NCI-H2107 treated with DMSO at 0.1 percent for 48 hours (cell line): ENCODE measurements at regions not wholly inside any gene's neighbourhood (a gene's known extent, or its start where the extent isn't known, plus 50 kb on each side); places are given as distances from the start of the nearest gene placed in this dataset.

ENCODE experiments used
- DNase-seq: peaks from one replicate; lab custom pipeline; 2025; ENCODE audit not compliant: unreplicated experiment; lab: John Stamatoyannopoulos, UW

GRCh38 chrX:99137488-99137887, 1272.6 kb downstream of the PCDH19 start:
- DNase-seq: no peak

DNA sequence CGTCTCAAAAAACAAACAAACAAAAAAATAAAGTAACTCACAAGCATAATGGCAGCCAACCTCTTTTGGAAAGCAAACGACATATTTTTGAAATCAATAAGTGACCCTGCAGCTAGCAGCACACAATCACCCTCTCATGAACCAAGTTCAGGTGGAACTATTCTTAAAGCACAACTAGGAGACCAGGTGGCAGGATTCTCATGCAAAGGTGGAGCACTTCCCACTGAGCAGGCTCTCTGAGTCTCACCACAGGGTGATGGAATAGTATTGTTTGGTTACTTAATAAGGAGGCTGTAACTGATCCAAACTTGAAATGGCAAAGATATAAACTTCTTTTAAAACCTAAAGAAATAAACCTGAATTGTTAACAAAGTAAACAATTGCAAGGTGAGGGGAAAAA, 1293.1 kb downstream of the PCDH19 start:
- DNase-seq: no peak

DNA sequence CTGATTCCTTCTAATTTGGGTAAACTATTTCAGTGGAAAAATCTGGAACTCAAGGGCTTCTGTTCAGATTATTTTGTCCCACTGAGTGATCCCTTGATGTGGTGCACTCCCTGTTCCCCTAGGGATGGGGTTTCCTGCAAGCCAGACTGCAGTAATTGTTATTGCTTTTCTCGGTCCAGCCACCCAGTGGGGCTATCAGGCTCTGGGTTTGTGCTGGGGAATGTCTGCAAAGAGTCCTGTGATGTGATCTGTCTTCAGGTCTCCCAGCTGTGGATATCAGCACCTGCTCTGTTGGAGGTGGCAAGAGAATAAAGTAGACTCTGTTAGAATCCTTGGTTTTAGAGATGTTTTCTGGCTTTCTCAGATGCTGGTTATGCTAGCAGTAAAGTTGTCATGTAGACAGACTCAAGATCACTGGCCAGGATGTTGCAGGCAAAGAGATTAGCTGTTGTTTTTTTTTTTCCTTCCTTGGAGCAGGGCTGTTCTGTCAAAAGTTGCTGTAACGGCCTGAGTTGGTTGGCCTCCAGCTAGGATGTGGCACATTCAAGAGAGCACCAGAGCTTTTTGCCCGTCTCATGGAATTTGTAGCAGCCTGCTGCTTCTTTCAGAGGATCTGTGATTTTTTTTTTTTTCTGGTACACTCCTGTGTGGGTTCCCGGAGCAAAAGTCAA, 1314.0 kb downstream of the PCDH19 start:
- no peak for DNase-seq

DNA sequence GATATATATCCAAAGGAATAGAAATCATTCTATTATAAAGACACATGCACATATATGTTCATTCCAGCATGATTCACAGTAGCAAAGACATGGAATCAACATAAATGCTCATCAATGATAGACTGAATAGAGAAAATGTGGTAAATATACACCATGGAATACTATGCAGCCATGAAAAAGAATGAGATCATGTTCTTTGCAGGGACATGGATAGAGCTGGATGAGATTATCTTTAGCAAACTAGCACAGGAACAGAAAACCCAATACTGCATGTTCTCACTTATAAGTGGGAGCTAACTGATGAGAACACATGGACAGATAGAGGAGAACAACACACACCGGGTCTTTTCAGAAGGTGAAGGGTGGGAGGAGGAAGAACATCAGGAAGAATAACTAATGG, 1318.6 kb downstream of the PCDH19 start:
- no peak for DNase-seq

DNA sequence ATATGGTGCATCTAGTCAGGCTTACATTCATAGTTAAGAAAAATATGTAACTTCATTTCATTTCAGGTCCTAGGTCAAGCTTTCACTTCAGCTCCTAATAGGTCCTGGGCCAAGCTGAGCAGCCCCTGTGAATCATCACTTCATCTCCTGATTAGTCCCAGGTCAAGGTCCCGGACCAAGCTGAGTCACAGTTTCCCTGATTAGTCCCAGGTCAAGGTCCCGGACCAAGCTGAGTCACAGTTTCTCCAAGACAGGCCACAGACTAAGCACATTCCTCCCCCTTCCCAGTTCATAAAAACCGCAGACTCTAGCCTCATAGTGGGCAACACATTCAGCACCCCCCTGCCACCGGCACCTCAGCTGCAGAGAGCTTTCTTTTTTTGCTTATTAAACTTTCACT, 1331.8 kb downstream of the PCDH19 start:
- no peak for DNase-seq

GRCh38 chrX:99077099-99077498, 1333.0 kb downstream of the PCDH19 start:
- no peak for DNase-seq

GRCh38 chrX:99073551-99073950, 1336.5 kb downstream of the PCDH19 start:
- no peak for DNase-seq

DNA sequence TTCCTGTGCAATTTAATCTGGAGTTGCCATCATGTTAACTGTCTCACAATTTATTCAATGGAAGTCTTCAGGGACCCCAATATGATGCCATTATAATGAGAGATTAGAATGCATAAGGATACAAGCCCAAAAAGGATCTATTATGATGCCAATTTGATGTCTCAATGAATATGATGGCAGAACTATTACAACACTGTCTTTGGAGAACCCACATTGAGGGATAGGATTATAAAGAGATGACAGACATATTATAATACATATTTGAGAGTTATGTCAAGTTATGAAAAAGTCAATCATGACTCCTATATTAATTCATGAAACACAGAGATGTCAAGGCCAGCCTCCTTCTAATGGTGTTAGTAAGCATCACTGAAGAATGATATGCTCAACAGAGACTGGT, 1358.4 kb downstream of the PCDH19 start:
- no peak for DNase-seq

DNA sequence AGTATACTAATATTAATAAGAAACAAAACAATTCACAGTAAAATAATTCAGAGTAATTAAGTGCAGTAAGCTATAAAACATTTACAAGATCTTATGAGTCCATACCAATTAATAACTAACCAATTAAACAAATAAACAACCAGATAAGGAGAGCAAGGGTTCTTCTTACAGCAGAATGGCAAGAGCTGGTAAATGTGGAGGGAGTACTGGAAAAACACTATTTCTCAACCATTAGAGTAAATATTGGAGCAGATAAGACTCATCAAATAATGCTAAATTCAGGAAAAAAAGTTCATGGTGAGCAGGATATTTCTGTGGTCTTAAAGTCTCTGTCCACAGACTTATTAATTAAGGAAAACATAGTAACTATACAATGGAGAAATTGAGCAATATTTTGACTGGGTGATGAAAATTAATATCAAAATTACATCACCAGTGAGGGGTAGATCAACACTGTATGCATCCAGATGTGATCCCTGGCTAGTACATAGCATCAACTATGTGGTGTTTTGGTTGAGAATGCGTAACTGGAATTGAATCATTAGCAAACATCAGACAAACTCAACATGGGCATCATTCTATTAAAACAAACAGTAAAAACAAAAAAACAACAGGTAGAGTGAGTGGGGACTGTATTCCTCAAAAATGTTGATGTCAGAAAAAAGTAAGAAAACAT, 1376.7 kb downstream of the PCDH19 start:
- no peak for DNase-seq

GRCh38 chrX:99010957-99011356, 1399.1 kb downstream of the PCDH19 start:
- DNase-seq: no peak

DNA sequence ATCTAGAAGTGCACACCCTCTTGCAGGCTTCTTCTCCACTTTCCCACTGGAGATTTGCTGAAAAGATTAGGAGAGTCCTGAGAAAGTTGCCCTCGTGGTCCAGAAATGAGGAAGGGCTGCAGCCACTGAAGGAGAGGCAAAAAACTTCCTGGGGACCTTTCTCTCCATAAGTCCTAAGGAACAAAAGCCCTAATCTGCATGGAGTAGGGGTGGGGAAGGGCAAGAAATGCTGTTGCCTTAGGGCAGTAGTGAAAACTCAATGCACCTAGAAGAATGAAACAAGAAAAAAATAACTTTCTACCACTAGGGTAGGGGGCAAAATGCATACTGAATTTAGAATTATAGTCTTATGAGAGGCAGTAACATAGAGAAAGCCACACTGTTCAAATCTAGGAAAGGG, 1408.8 kb downstream of the PCDH19 start:
- DNase-seq: no peak

- no peak for DNase-seq
These were observed 1447.1 kb downstream of the PCDH19 start for GRCh38 chrX:98962996-98963395.

- DNase-seq: no peak
These were observed 1454.1 kb downstream of the PCDH19 start for GRCh38 chrX:98956014-98956413.

- no peak for DNase-seq
These were observed 1470.6 kb downstream of the PCDH19 start for GRCh38 chrX:98939456-98939855.

DNA sequence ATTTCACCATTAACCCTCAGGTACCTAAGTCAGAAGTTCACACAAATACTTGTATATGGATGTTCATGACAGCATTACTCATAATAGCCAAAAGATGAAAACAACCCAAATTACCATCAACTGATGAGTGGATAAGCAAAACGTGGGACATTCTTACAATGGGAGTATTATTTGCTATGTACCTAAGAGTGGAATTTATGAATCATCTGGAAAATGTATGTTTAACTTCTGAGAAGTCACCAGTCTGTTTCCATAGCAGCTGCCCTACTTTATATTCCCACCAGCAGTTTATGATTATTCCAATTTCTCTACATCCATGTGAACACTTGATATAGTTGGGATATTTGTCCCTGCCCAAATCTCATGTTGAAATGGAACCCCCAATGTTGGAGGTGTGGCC, 1478.9 kb downstream of the PCDH19 start:
- no peak for DNase-seq

GRCh38 chrX:98924511-98924910, 1485.6 kb downstream of the PCDH19 start:
- DNase-seq: no peak

- no peak for DNase-seq
These were observed 1512.9 kb downstream of the PCDH19 start for GRCh38 chrX:98897191-98897590.

DNA sequence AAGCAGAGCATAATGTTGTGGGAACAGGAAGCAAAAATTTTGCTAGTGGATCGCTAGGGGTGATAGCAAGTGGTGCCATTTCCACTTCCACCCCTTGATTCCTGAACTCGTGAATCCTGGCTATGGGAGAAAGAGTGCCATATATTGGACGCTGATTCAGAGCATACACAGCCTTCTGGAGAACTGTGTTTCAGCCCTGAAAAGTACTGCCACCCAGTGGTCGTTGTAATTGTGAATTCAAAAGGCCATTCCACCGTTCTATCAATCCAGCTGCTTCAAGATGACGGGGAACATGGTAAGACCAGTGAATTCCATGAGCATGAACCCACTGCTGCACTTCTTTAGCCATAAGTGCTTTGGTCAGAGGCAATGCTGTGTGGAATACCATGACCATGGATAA, 1559.4 kb downstream of the PCDH19 start:
- peak; percentile 1 for DNase-seq
